22Rv1 (cell line): ENCODE measurements at regions not wholly inside any gene's neighbourhood (a gene's known extent, or its start where the extent isn't known, plus 50 kb on each side); places are given as distances from the start of the nearest gene placed in this dataset.
"Not testable (repeated sequence)": the region's sequence is repeated elsewhere in the genome, so short reads cannot be mapped to it uniquely, and the experiment has no call there.

Experiments
- H3K27ac ChIP-seq: fragments of 450-650 bp; 2 replicates; pipeline ENCODE4 v1.5.1; 2017
- CTCF ChIP-seq: fragments of 450-650 bp; IDR thresholded peaks from 2 replicates; pipeline ENCODE4 v1.5.1; 2017; ENCODE audit warnings: mild to moderate bottlenecking
- ZFX ChIP-seq: fragments of 450-650 bp; IDR thresholded peaks from 2 replicates; pipeline ENCODE4 v1.6.1; 2017; ENCODE audit warnings: antibody characterized with exemption, borderline replicate concordance

GRCh38 chr3:139122221-139122581 lies 77.5 kb upstream of the PRR23C start:
- TF ChIP-seq ZFX (no peak), CTCF (no peak)
- no peak overlapping the region for H3K27ac ChIP-seq

GRCh38 chr3:139122612-139123011 lies 77.9 kb upstream of the PRR23C start:
- TF ChIP-seq CTCF = no peak
- H3K27ac ChIP-seq = no peak overlapping the region

GRCh38 chr3:139123377-139124095 lies 78.8 kb upstream of the PRR23C start:
- no peak overlapping the region for H3K27ac ChIP-seq
- TF ChIP-seq CTCF (no peak), ZFX (no peak)

GRCh38 chr3:139124197-139124596 lies 79.5 kb upstream of the PRR23C start:
- TF ChIP-seq ZFX (no peak), CTCF (no peak)
- H3K27ac ChIP-seq = no peak overlapping the region

- no peak overlapping the region for H3K27ac ChIP-seq
These were observed 82.4 kb upstream of the PRR23C start for GRCh38 chr3:139127101-139127500.

GRCh38 chr3:139127629-139128028 lies 82.9 kb upstream of the PRR23C start:
- not testable (repeated sequence) for H3K27ac ChIP-seq

More at GRCh38 chr3:139127101-139127500, 82.4 kb upstream of the PRR23C start:
- no peak for TF ChIP-seq ZFX
- no peak for TF ChIP-seq CTCF

GRCh38 chr3:139128803-139129202 lies 84.1 kb upstream of the PRR23C start:
- H3K27ac ChIP-seq = no peak overlapping the region
- TF ChIP-seq ZFX (no peak), CTCF (no peak)

- TF ChIP-seq CTCF (no peak), ZFX (no peak)
- no peak overlapping the region for H3K27ac ChIP-seq
These were observed 85.2 kb upstream of the PRR23C start for GRCh38 chr3:139129892-139130291.
